DND-41 (cell line): ENCODE measurements at regions not wholly inside any gene's neighbourhood (a gene's known extent, or its start where the extent isn't known, plus 50 kb on each side); places are given as distances from the start of the nearest gene placed in this dataset.
A peak's percentile ranks its signal among the peaks of the same experiment; 100 is the strongest.

ENCODE experiments used
- ATAC-seq: fragments of 200-7000 bp; cut with Tn5 transposase; 3 replicates; pipeline ENCODE4 v1.9.1; 2021; ENCODE audit warnings: low read depth; ENCODE audit not compliant: insufficient read depth
- DNase-seq: peaks from one replicate; pipeline ENCODE4 v3.0.0-alpha.2; 2020
- H2AFZ ChIP-seq: 2 replicates; pipeline ENCODE4 v1.6.0; 2012; ENCODE audit warnings: low read depth, low read length
- H3K27ac ChIP-seq: 2 replicates; pipeline ENCODE4 v1.5.1; 2012; ENCODE audit warnings: low read length, inconsistent platforms
- H3K27me3 ChIP-seq: fragments of 200-600 bp; sonication (generic); 2 replicates; pipeline ENCODE4 v1.6.0; 2012; ENCODE audit warnings: low read length, mild to moderate bottlenecking, inconsistent platforms; ENCODE audit not compliant: insufficient read depth, poor library complexity
- H3K36me3 ChIP-seq: 2 replicates; pipeline ENCODE4 v1.5.1; 2012; ENCODE audit warnings: low read length, inconsistent platforms; ENCODE audit not compliant: insufficient read depth
- H3K4me1 ChIP-seq: 2 replicates; pipeline ENCODE4 v1.5.1; 2012; ENCODE audit warnings: mild to moderate bottlenecking, low read length; ENCODE audit not compliant: insufficient read depth
- H3K4me2 ChIP-seq: 2 replicates; pipeline ENCODE4 v1.6.0; 2012; ENCODE audit warnings: mild to moderate bottlenecking, moderate library complexity, low read length, inconsistent platforms; ENCODE audit not compliant: insufficient read depth
- H3K4me3 ChIP-seq, 2 experiments: fragments of 200-600 bp in 1 of 2; shearing (Covaris generic) in 1 of 2; 2 replicates each; pipeline ENCODE4 v1.5.1; 2012 to 2016; ENCODE audit warnings: inconsistent platforms in 2 of 2, low read length in 2 of 2, mild to moderate bottlenecking in 2 of 2, low read depth in 1 of 2, moderate library complexity in 1 of 2
- H3K79me2 ChIP-seq: 2 replicates; pipeline ENCODE4 v1.6.0; 2012; ENCODE audit warnings: low read length, inconsistent platforms; ENCODE audit not compliant: insufficient read depth
- H3K9ac ChIP-seq: 2 replicates; pipeline ENCODE4 v1.6.0; 2012; ENCODE audit warnings: low read depth, mild to moderate bottlenecking, inconsistent platforms, low read length, moderate library complexity
- H3K9me3 ChIP-seq: 2 replicates; pipeline ENCODE4 v1.5.1; 2012; ENCODE audit warnings: low read length, moderate library complexity, mild to moderate bottlenecking, inconsistent platforms; ENCODE audit not compliant: insufficient read depth, severe bottlenecking
- H4K20me1 ChIP-seq: 2 replicates; pipeline ENCODE4 v1.6.0; 2012; ENCODE audit warnings: low read length; ENCODE audit not compliant: insufficient read depth
- EZH2 ChIP-seq: IDR thresholded peaks from 3 replicates; pipeline ENCODE4 v1.6.1; 2012; ENCODE audit warnings: borderline replicate concordance, low read depth, mild to moderate bottlenecking, moderate library complexity, low read length, inconsistent platforms; ENCODE audit not compliant: severe bottlenecking
- TF ChIP-seq, protein P1 (sequence below): IDR thresholded peaks from 2 replicates; pipeline ENCODE4 v1.5.1; 2012; ENCODE audit warnings: borderline replicate concordance, low read length, moderate library complexity, mild to moderate bottlenecking; ENCODE audit not compliant: poor library complexity, severe bottlenecking; ENCODE audit errors: extremely low read depth

DNA sequence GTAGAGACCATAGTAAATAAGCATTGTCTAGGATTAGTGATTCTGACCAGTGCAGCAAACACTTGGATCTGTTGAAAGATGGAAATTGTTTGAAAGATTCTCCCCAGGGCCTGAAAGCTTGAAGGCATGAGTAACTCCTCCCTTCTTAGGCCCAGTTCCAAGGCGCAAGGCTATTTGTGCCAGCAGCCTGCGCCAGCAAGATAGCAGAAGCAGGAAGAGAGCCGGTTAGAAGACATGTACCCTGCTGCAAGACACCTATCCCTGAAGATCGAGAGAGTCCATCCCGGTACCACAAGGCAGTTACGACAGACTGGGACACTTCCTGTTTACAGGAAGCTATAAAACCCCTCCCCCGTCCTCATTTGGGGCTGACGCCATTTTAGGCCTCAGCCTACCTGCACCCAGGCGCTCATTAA lies 72.4 kb upstream of the JADE1 start:
- Histone ChIP-seq H3K4me1 (no peaks in the 10 kb centered on the region), H3K4me2 (no peak overlapping the region), H3K36me3 (no peaks in the 10 kb centered on the region), H3K79me2 (no peaks in the 10 kb centered on the region), H3K27ac (no peak overlapping the region), H4K20me1 (no peaks in the 10 kb centered on the region), H2AFZ (peak overlapping the region; percentile 33; the same call in 1 of the 2 replicates), H3K9me3 (no peaks in the 10 kb centered on the region), H3K4me3 (no peak overlapping the region), H3K27me3 (no peaks in the 10 kb centered on the region), H3K9ac (no peak overlapping the region)
- ATAC-seq: no peak
- TF ChIP-seq, protein P1, sequence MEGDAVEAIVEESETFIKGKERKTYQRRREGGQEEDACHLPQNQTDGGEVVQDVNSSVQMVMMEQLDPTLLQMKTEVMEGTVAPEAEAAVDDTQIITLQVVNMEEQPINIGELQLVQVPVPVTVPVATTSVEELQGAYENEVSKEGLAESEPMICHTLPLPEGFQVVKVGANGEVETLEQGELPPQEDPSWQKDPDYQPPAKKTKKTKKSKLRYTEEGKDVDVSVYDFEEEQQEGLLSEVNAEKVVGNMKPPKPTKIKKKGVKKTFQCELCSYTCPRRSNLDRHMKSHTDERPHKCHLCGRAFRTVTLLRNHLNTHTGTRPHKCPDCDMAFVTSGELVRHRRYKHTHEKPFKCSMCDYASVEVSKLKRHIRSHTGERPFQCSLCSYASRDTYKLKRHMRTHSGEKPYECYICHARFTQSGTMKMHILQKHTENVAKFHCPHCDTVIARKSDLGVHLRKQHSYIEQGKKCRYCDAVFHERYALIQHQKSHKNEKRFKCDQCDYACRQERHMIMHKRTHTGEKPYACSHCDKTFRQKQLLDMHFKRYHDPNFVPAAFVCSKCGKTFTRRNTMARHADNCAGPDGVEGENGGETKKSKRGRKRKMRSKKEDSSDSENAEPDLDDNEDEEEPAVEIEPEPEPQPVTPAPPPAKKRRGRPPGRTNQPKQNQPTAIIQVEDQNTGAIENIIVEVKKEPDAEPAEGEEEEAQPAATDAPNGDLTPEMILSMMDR: no peak
- TF ChIP-seq EZH2: no peak
- DNase-seq: no peak

DNA sequence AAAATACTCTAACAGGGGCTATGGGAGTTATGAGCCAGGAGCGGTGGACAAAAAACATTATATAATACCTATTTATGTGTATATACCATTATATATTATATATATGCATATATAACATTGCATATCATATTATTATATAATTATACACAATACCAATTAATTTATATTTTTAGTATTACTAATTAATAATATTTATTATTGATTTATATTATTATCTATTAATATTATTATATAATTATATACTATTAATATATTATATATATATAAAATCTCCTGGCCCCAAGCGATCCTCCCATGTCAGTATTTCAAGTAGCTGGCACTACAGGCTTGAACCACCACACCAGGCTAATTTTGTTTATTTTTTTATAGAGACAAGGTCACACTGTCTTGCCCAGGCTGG lies 73.8 kb upstream of the JADE1 start:
- TF ChIP-seq, protein P1: no peak
- TF ChIP-seq EZH2: no peak
- H3K4me1 ChIP-seq: no peaks in the 10 kb centered on the region
- no peak for ATAC-seq
- H3K27ac ChIP-seq: no peak overlapping the region
- no peaks in the 10 kb centered on the region for H3K27me3 ChIP-seq
- no peak overlapping the region for H3K4me2 ChIP-seq
- H2AFZ ChIP-seq: no peak overlapping the region
- H4K20me1 ChIP-seq: no peaks in the 10 kb centered on the region
- no peak for DNase-seq
- H3K9me3 ChIP-seq: no peaks in the 10 kb centered on the region
- no peak overlapping the region for H3K4me3 ChIP-seq
- H3K79me2 ChIP-seq: no peaks in the 10 kb centered on the region
- H3K9ac ChIP-seq: no peak overlapping the region
- no peaks in the 10 kb centered on the region for H3K36me3 ChIP-seq

DNA sequence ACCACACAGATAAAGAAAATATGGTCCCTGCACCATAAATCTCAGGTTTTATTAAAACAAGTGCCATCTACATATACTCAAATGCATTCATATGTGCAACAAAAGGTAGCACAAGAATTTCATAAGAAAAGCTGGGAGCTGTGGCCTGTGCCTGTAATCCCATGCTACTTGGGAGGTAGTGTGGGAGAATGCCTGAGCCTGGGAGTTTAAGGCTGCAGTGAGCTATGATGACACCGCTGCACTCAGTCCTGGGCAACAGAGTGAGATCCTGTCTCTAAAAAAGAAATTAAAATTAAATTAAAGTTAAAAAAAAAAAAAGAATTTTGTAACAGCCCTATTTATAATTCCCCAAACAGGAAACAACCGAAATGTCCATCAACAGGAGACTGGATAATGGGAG lies 81.3 kb upstream of the JADE1 start:
- H2AFZ ChIP-seq: no peak overlapping the region
- no peak for DNase-seq
- no peaks in the 10 kb centered on the region for H3K27me3 ChIP-seq
- H3K9me3 ChIP-seq: no peaks in the 10 kb centered on the region
- H3K9ac ChIP-seq: no peak overlapping the region
- no peak for ATAC-seq
- no peaks in the 10 kb centered on the region for H3K36me3 ChIP-seq
- H3K4me2 ChIP-seq: no peak overlapping the region
- no peaks in the 10 kb centered on the region for H4K20me1 ChIP-seq
- no peak overlapping the region for H3K4me3 ChIP-seq
- TF ChIP-seq EZH2: no peak
- TF ChIP-seq, protein P1: no peak
- no peaks in the 10 kb centered on the region for H3K4me1 ChIP-seq
- H3K27ac ChIP-seq: no peak overlapping the region
- no peaks in the 10 kb centered on the region for H3K79me2 ChIP-seq

DNA sequence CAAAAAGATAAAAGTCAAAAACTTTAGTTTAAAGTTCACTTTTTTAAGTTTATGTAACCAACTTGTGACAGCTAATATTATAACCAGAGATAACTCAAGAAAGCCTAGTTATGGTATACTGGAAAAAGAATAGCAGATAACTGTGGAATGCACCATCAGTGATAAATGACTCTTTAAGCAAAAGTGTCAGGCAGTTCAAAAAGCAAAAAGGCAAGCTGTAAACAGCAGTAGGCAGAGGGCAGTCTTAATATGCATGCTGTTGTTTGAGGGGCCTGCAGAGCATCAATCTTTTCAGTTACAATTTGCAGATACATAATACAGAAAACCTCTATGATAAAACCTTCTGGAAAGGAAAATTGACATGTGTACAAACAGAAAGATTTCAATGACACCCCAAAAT lies 81.8 kb upstream of the JADE1 start:
- no peaks in the 10 kb centered on the region for H4K20me1 ChIP-seq
- ATAC-seq: no peak

More for the DNA sequence above, 81.8 kb upstream of the JADE1 start:
- H3K9me3 ChIP-seq: no peaks in the 10 kb centered on the region
- no peak overlapping the region for H3K9ac ChIP-seq
- no peaks in the 10 kb centered on the region for H3K79me2 ChIP-seq
- H3K27me3 ChIP-seq: no peaks in the 10 kb centered on the region
- no peak overlapping the region for H3K4me2 ChIP-seq
- H3K4me1 ChIP-seq: no peaks in the 10 kb centered on the region
- no peaks in the 10 kb centered on the region for H3K36me3 ChIP-seq
- H2AFZ ChIP-seq: no peak overlapping the region
- no peak for TF ChIP-seq EZH2
- TF ChIP-seq, protein P1: no peak
- no peak for DNase-seq
- H3K4me3 ChIP-seq: no peak overlapping the region
- H3K27ac ChIP-seq: no peak overlapping the region
